Subcutaneous abdominal adipose tissue (tissue), 5 donors: ENCODE measurements at regions not wholly inside any gene's neighbourhood (a gene's known extent, or its start where the extent isn't known, plus 50 kb on each side); places are given as distances from the start of the nearest gene placed in this dataset.

Source experiments
- H3K27ac ChIP-seq: one replicate; pipeline ENCODE4 v1.7.0; 2013; ENCODE audit warnings: low read depth, mild to moderate bottlenecking, inconsistent platforms, low read length, moderate library complexity
- H3K27me3 ChIP-seq, 5 donors: one replicate each; pipeline ENCODE4 v1.7.0; 2013; ENCODE audit warnings: low read length in 5 of 5, inconsistent platforms in 1 of 5; ENCODE audit not compliant: control insufficient read depth in 5 of 5, insufficient read depth in 4 of 5
- H3K36me3 ChIP-seq, 5 donors: one replicate each; pipeline ENCODE4 v1.7.0; 2013; ENCODE audit warnings: low read length in 5 of 5; ENCODE audit not compliant: control insufficient read depth in 5 of 5, insufficient read depth in 5 of 5
- H3K4me1 ChIP-seq, 5 donors: one replicate each; pipeline ENCODE4 v1.7.0; 2013; ENCODE audit warnings: low read length in 5 of 5, mild to moderate bottlenecking in 3 of 5, moderate library complexity in 1 of 5; ENCODE audit not compliant: control insufficient read depth in 5 of 5, insufficient read depth in 5 of 5
- H3K4me3 ChIP-seq, 5 donors: one replicate each; pipeline ENCODE4 v1.7.0; 2013; ENCODE audit warnings: low read length in 5 of 5, low read depth in 1 of 5
- H3K9ac ChIP-seq, 5 donors: one replicate each; pipeline ENCODE4 v1.7.0; 2013; ENCODE audit warnings: low read length in 5 of 5, mild to moderate bottlenecking in 4 of 5, moderate library complexity in 3 of 5
- H3K9me3 ChIP-seq, 5 donors: one replicate each; pipeline ENCODE4 v1.7.0; 2013; ENCODE audit warnings: low read length in 5 of 5; ENCODE audit not compliant: control insufficient read depth in 5 of 5
- donor health status: healthy.
- donor health status: healthy.
- donor health status: healthy.
- donor health status: healthy.
- donor health status: healthy.

DNA sequence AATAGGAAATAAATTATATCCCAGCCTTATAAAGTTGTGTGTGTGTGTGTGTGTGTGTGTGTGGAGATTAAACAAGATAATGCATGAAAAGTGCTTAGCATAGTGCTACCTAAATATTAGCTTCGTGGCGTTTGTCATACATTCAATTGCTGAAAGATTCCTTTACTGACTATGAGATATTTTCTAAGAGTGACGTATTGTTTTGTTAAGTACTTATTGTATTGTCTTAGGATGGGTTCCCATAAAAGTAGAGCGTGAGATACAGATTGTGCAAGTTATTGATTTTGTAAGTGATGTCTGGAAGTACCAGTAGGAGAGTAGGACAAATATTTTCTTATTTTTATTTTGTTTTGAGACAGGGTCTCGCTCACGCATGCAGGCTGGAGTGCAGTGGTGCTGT lies 730.0 kb downstream of the CDH8 start:
- no peaks in the 10 kb centered on the region for H3K9me3 ChIP-seq
- H3K27ac ChIP-seq, result no peak overlapping the region
- H3K4me3 ChIP-seq, result no peak overlapping the region
- H3K4me1 ChIP-seq, result no peaks in the 10 kb centered on the region
- no peaks in the 10 kb centered on the region for H3K36me3 ChIP-seq
- H3K9ac ChIP-seq, result no peak overlapping the region
- no peaks in the 10 kb centered on the region for H3K27me3 ChIP-seq

DNA sequence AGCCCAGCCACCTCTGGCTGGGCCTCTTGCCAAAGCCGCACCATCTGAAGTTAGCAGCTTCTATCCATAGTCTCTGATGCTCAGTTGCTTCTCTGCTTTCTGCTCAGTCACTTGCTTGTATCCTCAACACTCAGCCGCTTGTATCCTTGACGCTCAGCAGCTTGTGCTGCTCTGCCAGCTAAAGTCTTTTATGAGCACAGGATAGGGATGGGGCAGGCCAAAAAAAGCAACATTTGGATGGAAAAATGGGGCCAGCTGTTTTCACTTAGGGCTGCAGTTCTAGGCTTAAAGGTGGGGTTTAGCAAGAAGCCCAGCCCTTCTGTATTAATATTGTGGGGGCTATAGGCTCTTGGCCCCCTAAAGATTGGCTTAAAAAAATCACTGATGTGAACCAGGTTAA lies 739.4 kb downstream of the CDH8 start:
- H3K9me3 ChIP-seq, result peaks cover 0 to 2% (median 0%) of the 10 kb centered on the region in 5 donors
- H3K27ac ChIP-seq, result no peak overlapping the region
- no peaks in the 10 kb centered on the region for H3K36me3 ChIP-seq

DNA sequence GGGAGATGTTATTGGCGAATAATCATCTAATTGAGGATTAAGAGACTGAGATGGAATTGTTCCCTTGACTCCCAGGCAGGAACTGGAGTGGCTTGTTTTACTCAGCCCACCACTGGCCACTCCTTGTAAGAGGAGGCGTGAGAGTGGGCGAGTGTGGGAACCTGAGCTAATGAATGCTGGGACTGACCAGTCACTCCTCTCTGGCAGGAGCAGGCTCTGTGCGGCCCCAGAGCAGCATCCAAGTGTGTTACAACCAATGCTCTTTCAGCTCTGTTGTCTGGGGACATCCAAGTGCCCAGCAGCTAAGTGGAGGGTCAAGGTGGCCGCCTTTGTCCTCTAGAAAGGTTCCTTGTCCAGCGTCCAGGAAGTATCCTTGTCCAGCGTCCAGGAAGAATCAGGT lies 739.9 kb downstream of the CDH8 start:
- Histone ChIP-seq H3K9me3 (peaks cover 0 to 2% (median 0%) of the 10 kb centered on the region in 5 donors), H3K27me3 (no peaks in the 10 kb centered on the region), H3K36me3 (no peaks in the 10 kb centered on the region), H3K4me1 (no peaks in the 10 kb centered on the region), H3K4me3 (no peak overlapping the region), H3K9ac (no peak overlapping the region), H3K27ac (no peak overlapping the region)

More for the DNA sequence above, 739.4 kb downstream of the CDH8 start:
- H3K27me3 ChIP-seq, result no peaks in the 10 kb centered on the region
- no peak overlapping the region for H3K4me3 ChIP-seq
- no peak overlapping the region for H3K9ac ChIP-seq
- H3K4me1 ChIP-seq, result no peaks in the 10 kb centered on the region

DNA sequence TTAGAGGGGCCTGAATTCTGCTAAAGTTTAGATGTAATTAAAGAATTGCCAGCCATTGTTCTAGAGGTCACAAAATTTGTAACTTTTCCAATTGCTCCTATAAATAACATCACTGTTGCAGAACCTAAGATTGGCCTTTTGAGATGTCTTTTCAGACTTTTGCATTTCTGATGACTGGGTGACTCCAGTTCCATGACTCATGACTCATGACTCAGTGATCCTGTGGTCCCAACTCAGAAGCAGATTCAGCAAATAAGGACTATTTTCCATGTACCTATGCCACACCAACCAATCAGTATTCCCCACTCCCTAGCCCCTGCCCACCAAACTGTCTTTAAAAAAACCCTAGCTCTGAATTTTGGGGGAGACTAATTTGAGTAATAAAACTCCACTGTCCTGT lies 740.9 kb downstream of the CDH8 start:
- no peak overlapping the region for H3K27ac ChIP-seq
- no peaks in the 10 kb centered on the region for H3K27me3 ChIP-seq
- H3K9ac ChIP-seq, result no peak overlapping the region
- H3K4me1 ChIP-seq, result no peaks in the 10 kb centered on the region
- H3K9me3 ChIP-seq, result peaks cover 0 to 2% (median 0%) of the 10 kb centered on the region in 5 donors
- H3K4me3 ChIP-seq, result no peak overlapping the region
- H3K36me3 ChIP-seq, result no peaks in the 10 kb centered on the region

DNA sequence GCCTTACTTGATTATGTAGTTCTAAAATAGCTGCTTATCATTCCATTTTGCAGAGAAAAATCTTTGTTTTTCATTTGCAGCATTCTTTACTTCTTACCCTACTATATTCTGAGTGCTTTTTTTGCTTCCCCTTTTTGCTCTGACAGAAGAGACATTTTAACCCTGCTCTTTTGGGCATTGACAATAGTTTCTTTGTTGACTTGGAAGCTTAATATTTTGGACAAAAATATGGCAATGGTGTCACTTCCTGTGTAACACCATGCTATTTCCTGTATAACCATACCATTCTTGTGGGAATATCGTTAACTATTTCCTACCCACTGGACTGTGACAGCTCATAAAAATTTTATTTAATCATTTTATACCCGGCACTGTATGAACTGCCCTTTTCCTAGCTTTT lies 747.1 kb downstream of the CDH8 start:
- Histone ChIP-seq H3K36me3 (no peaks in the 10 kb centered on the region), H3K4me1 (no peaks in the 10 kb centered on the region), H3K27me3 (no peaks in the 10 kb centered on the region), H3K9me3 (no peaks in the 10 kb centered on the region), H3K9ac (no peak overlapping the region), H3K4me3 (no peak overlapping the region), H3K27ac (no peak overlapping the region)

DNA sequence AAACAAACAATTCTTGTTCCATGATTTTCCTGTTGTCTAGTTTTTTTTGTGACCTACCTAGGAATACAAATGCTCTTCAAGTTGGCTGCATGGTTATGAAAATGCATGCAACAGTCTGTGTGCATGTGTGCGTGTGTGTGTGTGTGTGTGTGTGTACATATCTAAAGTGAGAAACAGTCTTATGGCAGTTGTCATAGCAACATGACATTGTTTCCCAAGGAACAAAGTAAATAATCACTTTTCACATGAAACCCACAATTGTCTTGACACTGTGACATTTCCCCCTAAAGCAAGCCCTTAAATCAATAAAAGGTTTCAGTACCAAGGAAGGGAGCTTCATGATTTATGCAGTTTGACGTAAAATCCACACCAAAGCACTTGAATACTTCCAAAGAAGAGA lies 758.4 kb downstream of the CDH8 start:
- Histone ChIP-seq H3K27ac (no peak overlapping the region), H3K9me3 (no peaks in the 10 kb centered on the region), H3K9ac (no peak overlapping the region), H3K4me3 (no peak overlapping the region), H3K4me1 (no peaks in the 10 kb centered on the region), H3K36me3 (no peaks in the 10 kb centered on the region), H3K27me3 (no peaks in the 10 kb centered on the region)

DNA sequence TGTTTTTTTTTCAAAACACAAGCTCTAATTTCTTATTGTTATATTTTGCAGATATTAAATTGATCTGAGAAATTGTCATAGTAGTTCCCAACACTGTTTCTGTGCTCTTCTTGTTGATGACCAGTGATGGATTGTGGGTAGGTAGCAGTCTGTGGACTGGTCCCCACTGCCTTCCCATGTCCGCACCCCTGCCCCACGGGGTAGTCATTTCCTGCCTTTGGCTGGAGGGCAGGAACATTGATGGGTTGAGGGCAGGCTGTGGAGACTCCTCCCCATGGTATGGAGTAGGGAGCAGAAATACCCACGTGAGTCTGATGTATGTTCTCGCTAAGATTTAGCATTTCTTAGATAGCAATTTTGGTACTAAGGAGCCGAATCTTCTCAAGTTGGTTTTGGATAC lies 762.0 kb downstream of the CDH8 start:
- H3K4me1 ChIP-seq, result no peaks in the 10 kb centered on the region
- no peaks in the 10 kb centered on the region for H3K36me3 ChIP-seq
- no peaks in the 10 kb centered on the region for H3K27me3 ChIP-seq
- no peak overlapping the region for H3K9ac ChIP-seq
- H3K27ac ChIP-seq, result no peak overlapping the region
- no peak overlapping the region for H3K4me3 ChIP-seq
- H3K9me3 ChIP-seq, result no peaks in the 10 kb centered on the region

DNA sequence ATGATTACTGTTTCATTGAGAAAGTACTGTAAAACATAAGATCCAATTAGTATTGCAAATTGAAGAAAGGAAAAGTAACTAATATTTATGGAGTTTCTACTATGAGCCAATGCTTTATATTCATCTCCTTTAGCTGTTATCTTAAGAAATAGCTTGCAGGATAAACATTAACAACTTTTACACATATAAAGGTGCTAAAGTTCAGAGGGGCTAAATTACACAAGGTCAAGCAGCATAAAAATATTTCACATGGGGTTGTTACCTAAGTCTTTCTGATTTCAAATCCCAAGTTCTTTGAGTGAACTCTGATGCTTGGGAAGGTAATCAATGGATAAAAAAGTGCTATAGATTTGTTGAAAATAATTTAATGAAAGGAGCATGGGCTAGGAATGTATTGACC lies 765.5 kb downstream of the CDH8 start:
- no peaks in the 10 kb centered on the region for H3K9me3 ChIP-seq
- H3K9ac ChIP-seq, result no peak overlapping the region
- no peaks in the 10 kb centered on the region for H3K27me3 ChIP-seq
- no peak overlapping the region for H3K27ac ChIP-seq
- no peaks in the 10 kb centered on the region for H3K4me1 ChIP-seq
- H3K36me3 ChIP-seq, result no peaks in the 10 kb centered on the region
- H3K4me3 ChIP-seq, result no peak overlapping the region

DNA sequence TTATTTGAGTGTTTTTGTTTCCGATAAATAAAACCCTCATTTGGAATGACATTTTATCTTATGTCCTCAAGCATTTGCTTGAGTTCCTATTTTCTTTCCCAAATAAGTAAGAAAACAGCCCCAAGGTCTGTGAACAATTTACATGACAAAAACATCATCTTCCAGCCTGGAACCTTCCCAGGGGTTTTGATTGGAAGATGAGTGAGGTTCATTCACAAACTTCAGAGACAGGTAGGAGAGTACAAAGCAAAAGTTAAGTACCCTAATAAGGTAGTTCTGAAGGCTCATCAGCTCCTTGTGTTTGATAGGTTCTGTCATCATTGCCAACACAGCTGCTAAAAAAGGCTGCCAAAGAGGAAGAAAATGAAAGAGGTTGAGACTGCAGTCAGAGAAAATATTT lies 772.8 kb downstream of the CDH8 start:
- Histone ChIP-seq H3K9me3 (no peaks in the 10 kb centered on the region), H3K27ac (no peak overlapping the region), H3K27me3 (no peaks in the 10 kb centered on the region), H3K36me3 (no peaks in the 10 kb centered on the region), H3K4me1 (no peaks in the 10 kb centered on the region), H3K4me3 (no peak overlapping the region), H3K9ac (no peak overlapping the region)

DNA sequence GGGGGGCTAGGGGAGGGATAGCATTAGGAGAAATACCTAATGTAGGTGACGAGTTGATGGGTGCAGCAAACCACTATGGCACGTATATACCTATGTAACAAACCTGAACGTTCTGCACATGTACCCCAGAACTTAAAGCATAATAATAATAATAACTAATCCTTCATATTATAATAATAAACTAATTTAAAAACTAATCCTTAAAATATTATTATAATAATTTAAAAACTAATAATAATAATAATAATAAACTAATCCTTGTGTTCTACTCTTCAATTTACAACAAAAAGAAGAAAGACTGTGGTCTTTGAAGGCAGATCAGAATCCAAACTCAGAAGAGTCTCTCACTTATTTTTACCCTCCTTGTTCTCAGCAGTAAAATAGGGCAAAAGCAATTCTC lies 774.9 kb downstream of the CDH8 start:
- H3K9me3 ChIP-seq, result no peaks in the 10 kb centered on the region
- no peak overlapping the region for H3K9ac ChIP-seq
- no peaks in the 10 kb centered on the region for H3K36me3 ChIP-seq
- no peaks in the 10 kb centered on the region for H3K27me3 ChIP-seq
- H3K27ac ChIP-seq, result no peak overlapping the region
- no peak overlapping the region for H3K4me3 ChIP-seq
- H3K4me1 ChIP-seq, result no peaks in the 10 kb centered on the region

DNA sequence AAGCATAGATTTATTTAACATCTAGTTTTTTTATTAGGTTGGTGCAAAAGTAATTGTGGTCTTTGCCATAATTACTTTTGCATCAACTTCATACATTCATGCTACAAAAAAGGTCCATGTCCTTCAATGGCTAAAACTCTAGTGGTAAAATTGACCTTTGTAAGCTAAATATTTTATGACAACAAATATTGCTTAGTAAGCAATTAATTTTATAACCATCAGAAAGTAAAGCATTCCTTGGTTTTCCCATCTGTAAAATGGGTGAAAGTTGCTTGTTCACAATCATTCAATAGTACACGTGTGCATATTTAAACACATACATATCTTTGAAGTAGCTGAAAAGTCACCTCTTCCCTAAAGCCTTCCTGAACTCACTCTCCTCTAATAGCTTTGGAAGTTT lies 789.6 kb downstream of the CDH8 start:
- no peak overlapping the region for H3K27ac ChIP-seq
- no peaks in the 10 kb centered on the region for H3K9me3 ChIP-seq
- H3K36me3 ChIP-seq, result no peaks in the 10 kb centered on the region
- no peak overlapping the region for H3K9ac ChIP-seq
- no peak overlapping the region for H3K4me3 ChIP-seq
- no peaks in the 10 kb centered on the region for H3K27me3 ChIP-seq
- H3K4me1 ChIP-seq, result no peaks in the 10 kb centered on the region
